Endothelial cell of umbilical vein (primary cell): ENCODE measurements at regions not wholly inside any gene's neighbourhood (a gene's known extent, or its start where the extent isn't known, plus 50 kb on each side); places are given as distances from the start of the nearest gene placed in this dataset.

Experiments used
- BruUV-seq: library from RNA; stranded (reverse); fragments of 400-500 nt; replicated peaks from 2 replicates; lab custom pipeline; 2021; lab: Mats Ljungman, UMichigan
- CTCF ChIA-PET: fragments of 300-600, 350-600 bp; sonication (Branson Sonifier 250); formaldehyde crosslinking; loops from one replicate; lab custom pipeline; 2021; ENCODE audit warnings: antibody characterized with exemption, inconsistent platforms; lab: Charles Lee
- POLR2A ChIA-PET: fragments of 300-600, 350-600 bp; sonication (Branson Sonifier 250); formaldehyde crosslinking; loops from one replicate; lab custom pipeline; 2021; ENCODE audit warnings: antibody characterized with exemption, inconsistent platforms; lab: Charles Lee
- DNase-seq: peaks from one replicate; pipeline ENCODE4 v3.0.0-alpha.2; 2011; ENCODE audit warnings: low read depth, low spot score
- FAIRE-seq: peaks from 2 replicates; lab custom pipeline; 2011; peaks lifted over from hg19 to GRCh38; lab: Jason Lieb, UNC
- H2AFZ ChIP-seq: 2 replicates; pipeline ENCODE4 v1.6.0; 2012; ENCODE audit warnings: low read depth, low read length, control low read depth, inconsistent platforms
- H3K27ac ChIP-seq: 2 replicates; pipeline ENCODE4 v1.5.1; 2011; ENCODE audit warnings: low read depth, mild to moderate bottlenecking, control low read depth, low read length, moderate library complexity; ENCODE audit not compliant: insufficient read depth
- H3K27me3 ChIP-seq, 2 experiments: 2 replicates each; pipeline versions ENCODE4 v1.6.0 to v1.6.1; 2011; ENCODE audit warnings: low read length in 2 of 2, mixed read lengths in 1 of 2; ENCODE audit not compliant: control insufficient read depth in 2 of 2, insufficient read depth in 2 of 2
- H3K36me3 ChIP-seq, 2 experiments: 2 replicates in 1 of 2; 3 replicates in 1 of 2; pipeline ENCODE4 v1.5.1; 2011; ENCODE audit warnings: low read length in 2 of 2, mild to moderate bottlenecking in 1 of 2, moderate library complexity in 1 of 2; ENCODE audit not compliant: control insufficient read depth in 2 of 2, insufficient read depth in 2 of 2; ENCODE audit errors: extremely low read depth in 1 of 2
- H3K4me1 ChIP-seq: 3 replicates; pipeline ENCODE4 v1.5.1; 2011; ENCODE audit warnings: mild to moderate bottlenecking, low read length; ENCODE audit not compliant: control insufficient read depth, insufficient read depth; ENCODE audit errors: extremely low read depth
- H3K4me2 ChIP-seq: 2 replicates; pipeline ENCODE4 v1.6.1; 2011; ENCODE audit warnings: low read length, control low read depth, mixed read lengths; ENCODE audit not compliant: insufficient read depth
- H3K4me3 ChIP-seq, 3 experiments: fragments of 200-600 bp in 1 of 3; sonication (generic), shearing (Covaris generic) in 1 of 3; replicated peaks in 1 of 3; 2 replicates each; pipeline ENCODE4 v1.5.1; 2011 to 2016; ENCODE audit warnings: control low read depth in 3 of 3, low read length in 3 of 3, mild to moderate bottlenecking in 2 of 3, inconsistent platforms in 1 of 3, low read depth in 1 of 3, moderate library complexity in 1 of 3; ENCODE audit not compliant: insufficient read depth in 1 of 3
- H3K79me2 ChIP-seq: 2 replicates; pipeline ENCODE4 v1.6.0; 2012; ENCODE audit warnings: low read length, inconsistent platforms; ENCODE audit not compliant: control insufficient read depth, insufficient read depth
- H3K9ac ChIP-seq: replicated peaks from 2 replicates; pipeline ENCODE3; 2011; ENCODE audit warnings: low read length, control low read depth; ENCODE audit not compliant: insufficient read depth; ENCODE audit errors: extremely low read depth
- H3K9me1 ChIP-seq: replicated peaks from 3 replicates; pipeline ENCODE4 v1.6.0; 2011; ENCODE audit warnings: mild to moderate bottlenecking, low read length; ENCODE audit not compliant: control insufficient read depth, insufficient read depth; ENCODE audit errors: extremely low read depth
- H3K9me3 ChIP-seq: replicated peaks from 2 replicates; pipeline ENCODE4 v1.5.1; 2012; ENCODE audit warnings: low read length, inconsistent platforms; ENCODE audit not compliant: control insufficient read depth, insufficient read depth
- H4K20me1 ChIP-seq: replicated peaks from 2 replicates; pipeline ENCODE3; 2011; ENCODE audit warnings: mild to moderate bottlenecking, low read length; ENCODE audit not compliant: control insufficient read depth, insufficient read depth; ENCODE audit errors: extremely low read depth
- EZH2 ChIP-seq: IDR thresholded peaks from 2 replicates; pipeline ENCODE4 v1.6.1; 2012; ENCODE audit warnings: borderline replicate concordance, low read depth, mild to moderate bottlenecking, moderate library complexity, low read length, inconsistent platforms; ENCODE audit not compliant: severe bottlenecking
- FOS ChIP-seq: IDR thresholded peaks from 2 replicates; pipeline ENCODE4 v1.6.1; 2011; ENCODE audit warnings: mild to moderate bottlenecking, low read length, moderate library complexity, borderline replicate concordance; ENCODE audit not compliant: insufficient read depth
- GATA2 ChIP-seq: IDR thresholded peaks from 2 replicates; pipeline ENCODE4 v1.7.0; 2011; ENCODE audit warnings: low read depth, mild to moderate bottlenecking, moderate library complexity, mixed read lengths, low read length; ENCODE audit not compliant: insufficient read length, insufficient read depth
- JUN ChIP-seq: IDR thresholded peaks from 2 replicates; pipeline ENCODE4 v1.6.1; 2011; ENCODE audit warnings: borderline replicate concordance, low read depth; ENCODE audit not compliant: insufficient read length, insufficient read depth
- MAX ChIP-seq: IDR thresholded peaks from 2 replicates; pipeline ENCODE4 v1.6.1; 2011; ENCODE audit not compliant: insufficient read depth, insufficient read length
- MYC ChIP-seq: IDR thresholded peaks from one replicate; pipeline ENCODE4 v1.6.1; 2011; ENCODE audit warnings: mild to moderate bottlenecking, low read depth, low read length
- POLR2A ChIP-seq: IDR thresholded peaks from 2 replicates; pipeline ENCODE4 v1.6.1; 2012; ENCODE audit warnings: low read depth, mild to moderate bottlenecking, control low read depth, low read length
- POLR2AphosphoS5 ChIP-seq: IDR thresholded peaks from 2 replicates; pipeline ENCODE4 v1.6.1; 2012; ENCODE audit warnings: low read depth, mild to moderate bottlenecking, control low read depth, low read length, moderate library complexity; ENCODE audit not compliant: insufficient read depth
- dilution Hi-C: fragments of 300-500 bp; cut with MboI; formaldehyde crosslinking; loops from one replicate; pipeline ENCODE4 v1.15.0; 2019; ENCODE audit warnings: low sequenced_read_pairs; ENCODE audit not compliant: extremely low pct_ligation_motif_present
- intact Hi-C: fragments of 100-400 bp; cut with micrococcal nuclease; formaldehyde crosslinking; loops from one replicate; pipeline ENCODE4 v1.10.0; 2022
- TF ChIP-seq, protein P1 (sequence below), 2 donors: IDR thresholded peaks; 1 replicate in 1 of 2; 2 replicates in 1 of 2; pipeline ENCODE4 v1.5.1; 2011; ENCODE audit warnings: low read length in 2 of 2, mild to moderate bottlenecking in 2 of 2, moderate library complexity in 2 of 2, control low read depth in 1 of 2, inconsistent platforms in 1 of 2, low read depth in 1 of 2; ENCODE audit not compliant: insufficient read depth in 1 of 2; ENCODE audit errors: extremely low read depth in 1 of 2

DNA sequence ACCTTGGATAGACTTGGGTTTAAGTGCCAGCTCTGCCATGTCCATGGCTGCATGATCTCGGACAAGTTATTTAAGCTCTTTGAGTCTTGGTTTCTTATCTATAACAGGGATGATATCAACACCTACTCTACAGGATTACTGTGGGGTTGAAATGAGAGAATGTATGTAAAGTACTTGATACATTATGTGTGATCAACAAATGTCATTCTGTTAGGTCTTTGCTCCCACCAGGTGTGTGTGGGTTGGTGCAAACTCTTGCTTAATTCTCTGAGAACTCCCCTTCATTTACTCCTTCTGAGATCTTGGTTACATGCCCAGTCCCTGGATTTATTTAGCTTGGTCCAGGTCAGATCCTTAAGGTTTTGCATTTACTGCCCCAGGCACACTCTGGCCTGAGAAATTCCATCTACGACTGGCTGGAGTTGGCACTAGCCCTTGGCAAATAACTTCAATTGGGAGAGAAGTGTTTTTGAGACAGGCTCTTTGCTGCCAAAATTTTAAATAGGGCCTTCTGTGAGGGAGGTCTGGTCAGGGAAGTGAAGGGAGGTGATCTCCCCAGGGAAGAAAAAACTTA, 63.5 kb upstream of the KLF9 start:
- Histone ChIP-seq H3K4me3 (no peak overlapping the region), H3K9ac (no peak overlapping the region), H3K9me1 (no peaks in the 10 kb centered on the region), H3K27me3 (no peaks in the 10 kb centered on the region), H3K9me3 (no peaks in the 10 kb centered on the region), H3K4me1 (peaks cover 37% of the 10 kb centered on the region), H3K36me3 (no peaks in the 10 kb centered on the region), H3K4me2 (no peak overlapping the region), H2AFZ (no peak overlapping the region), H3K27ac (no peak overlapping the region), H4K20me1 (no peaks in the 10 kb centered on the region), H3K79me2 (no peaks in the 10 kb centered on the region)
- no TSS peak for BruUV-seq
- FAIRE-seq (peak; percentile 65), DNase-seq (no peak)
- CTCF ChIA-PET: no interaction called here
- dilution Hi-C loops (no loop called here), intact Hi-C loops (no loop called here)
- POLR2A ChIA-PET: no interaction called here
- no peak for TF ChIP-seq POLR2A
- no peak for TF ChIP-seq POLR2AphosphoS5
- no peak for TF ChIP-seq JUN
- no peak for TF ChIP-seq MYC
- no peak for TF ChIP-seq GATA2
- no peak for TF ChIP-seq EZH2
- no peak for TF ChIP-seq FOS
- TF ChIP-seq, protein P1, sequence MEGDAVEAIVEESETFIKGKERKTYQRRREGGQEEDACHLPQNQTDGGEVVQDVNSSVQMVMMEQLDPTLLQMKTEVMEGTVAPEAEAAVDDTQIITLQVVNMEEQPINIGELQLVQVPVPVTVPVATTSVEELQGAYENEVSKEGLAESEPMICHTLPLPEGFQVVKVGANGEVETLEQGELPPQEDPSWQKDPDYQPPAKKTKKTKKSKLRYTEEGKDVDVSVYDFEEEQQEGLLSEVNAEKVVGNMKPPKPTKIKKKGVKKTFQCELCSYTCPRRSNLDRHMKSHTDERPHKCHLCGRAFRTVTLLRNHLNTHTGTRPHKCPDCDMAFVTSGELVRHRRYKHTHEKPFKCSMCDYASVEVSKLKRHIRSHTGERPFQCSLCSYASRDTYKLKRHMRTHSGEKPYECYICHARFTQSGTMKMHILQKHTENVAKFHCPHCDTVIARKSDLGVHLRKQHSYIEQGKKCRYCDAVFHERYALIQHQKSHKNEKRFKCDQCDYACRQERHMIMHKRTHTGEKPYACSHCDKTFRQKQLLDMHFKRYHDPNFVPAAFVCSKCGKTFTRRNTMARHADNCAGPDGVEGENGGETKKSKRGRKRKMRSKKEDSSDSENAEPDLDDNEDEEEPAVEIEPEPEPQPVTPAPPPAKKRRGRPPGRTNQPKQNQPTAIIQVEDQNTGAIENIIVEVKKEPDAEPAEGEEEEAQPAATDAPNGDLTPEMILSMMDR (IDR thresholded peaks at IDR 0.05; ENCODE audit: extremely low read depth in 1 of 2, insufficient read depth in 1 of 2, low read depth in 1 of 2, low read length in 2 of 2): no peak
- no peak for TF ChIP-seq MAX
